GM12864 (cell line): ENCODE measurements at regions not wholly inside any gene's neighbourhood (a gene's known extent, or its start where the extent isn't known, plus 50 kb on each side); places are given as distances from the start of the nearest gene placed in this dataset.

Experiments used
- DNase-seq: peaks from one replicate; pipeline ENCODE4 v3.0.0-alpha.2; 2011; ENCODE audit warnings: low read depth
- H3K4me3 ChIP-seq: 2 replicates; pipeline ENCODE4 v1.5.1; 2011; ENCODE audit warnings: mild to moderate bottlenecking, low read depth, low read length, control low read depth
- TF ChIP-seq, protein P1 (sequence below): IDR thresholded peaks from 2 replicates; pipeline ENCODE4 v1.5.1; 2011; ENCODE audit warnings: low read depth, mild to moderate bottlenecking, moderate library complexity, low read length, control low read depth, inconsistent platforms; ENCODE audit errors: missing control alignments

DNA sequence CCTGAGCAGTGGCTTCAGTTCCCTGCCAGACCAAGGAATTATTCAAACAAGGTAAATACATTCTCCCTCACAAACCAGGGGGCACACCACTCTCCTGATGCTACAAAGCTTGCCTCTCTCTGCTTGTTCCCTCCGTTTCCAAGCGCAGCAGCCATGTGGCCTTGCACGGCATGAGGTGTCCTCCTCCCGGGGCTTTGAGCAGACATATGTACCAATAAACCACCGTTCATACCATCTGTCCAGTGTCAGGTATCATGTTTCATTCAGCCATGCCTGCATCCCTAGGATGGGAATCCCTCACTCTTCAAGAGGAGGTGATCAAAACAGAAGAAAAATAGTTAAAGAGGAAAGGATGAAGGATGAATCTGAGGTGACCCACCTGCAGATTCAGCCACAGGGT lies 282.7 kb downstream of the ENC1 start:
- no peak for DNase-seq

DNA sequence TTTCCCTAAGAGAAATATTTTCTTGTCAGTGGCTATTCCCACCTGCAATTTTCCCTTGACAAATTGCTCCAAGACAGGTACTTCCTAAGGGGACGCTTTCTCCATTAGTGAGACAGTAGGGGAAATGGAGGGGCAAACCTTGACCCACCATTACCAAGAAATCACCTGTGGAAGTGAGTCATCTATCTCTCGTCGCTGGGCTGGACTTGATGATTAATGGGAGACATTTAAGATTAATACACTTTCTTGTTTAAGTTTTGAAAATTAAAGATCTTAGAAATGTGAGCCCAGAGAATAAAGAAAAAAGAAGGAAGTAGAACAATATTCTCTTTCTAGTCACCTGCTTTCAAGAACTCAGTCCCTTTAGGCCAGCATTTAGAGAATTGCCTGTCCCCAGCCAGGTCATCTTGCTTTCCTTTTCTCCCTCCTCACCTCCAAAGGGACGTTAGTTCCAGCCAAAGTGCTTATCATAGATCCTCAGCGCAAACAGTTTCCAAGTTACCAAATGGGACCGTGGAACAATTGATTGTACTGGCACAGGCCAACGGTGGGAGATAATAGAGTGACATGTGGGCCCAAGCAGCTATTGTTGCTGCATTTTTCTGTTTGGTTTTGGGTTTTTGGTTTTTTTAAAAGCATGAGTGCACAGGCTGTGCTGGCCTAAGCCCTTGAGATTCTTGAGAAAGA lies 284.4 kb downstream of the ENC1 start:
- DNase-seq: no peak
- no peak overlapping the region for H3K4me3 ChIP-seq
- TF ChIP-seq, protein P1, sequence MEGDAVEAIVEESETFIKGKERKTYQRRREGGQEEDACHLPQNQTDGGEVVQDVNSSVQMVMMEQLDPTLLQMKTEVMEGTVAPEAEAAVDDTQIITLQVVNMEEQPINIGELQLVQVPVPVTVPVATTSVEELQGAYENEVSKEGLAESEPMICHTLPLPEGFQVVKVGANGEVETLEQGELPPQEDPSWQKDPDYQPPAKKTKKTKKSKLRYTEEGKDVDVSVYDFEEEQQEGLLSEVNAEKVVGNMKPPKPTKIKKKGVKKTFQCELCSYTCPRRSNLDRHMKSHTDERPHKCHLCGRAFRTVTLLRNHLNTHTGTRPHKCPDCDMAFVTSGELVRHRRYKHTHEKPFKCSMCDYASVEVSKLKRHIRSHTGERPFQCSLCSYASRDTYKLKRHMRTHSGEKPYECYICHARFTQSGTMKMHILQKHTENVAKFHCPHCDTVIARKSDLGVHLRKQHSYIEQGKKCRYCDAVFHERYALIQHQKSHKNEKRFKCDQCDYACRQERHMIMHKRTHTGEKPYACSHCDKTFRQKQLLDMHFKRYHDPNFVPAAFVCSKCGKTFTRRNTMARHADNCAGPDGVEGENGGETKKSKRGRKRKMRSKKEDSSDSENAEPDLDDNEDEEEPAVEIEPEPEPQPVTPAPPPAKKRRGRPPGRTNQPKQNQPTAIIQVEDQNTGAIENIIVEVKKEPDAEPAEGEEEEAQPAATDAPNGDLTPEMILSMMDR: no peak

More for the DNA sequence above, 282.7 kb downstream of the ENC1 start:
- no peak overlapping the region for H3K4me3 ChIP-seq
- TF ChIP-seq, protein P1: no peak

DNA sequence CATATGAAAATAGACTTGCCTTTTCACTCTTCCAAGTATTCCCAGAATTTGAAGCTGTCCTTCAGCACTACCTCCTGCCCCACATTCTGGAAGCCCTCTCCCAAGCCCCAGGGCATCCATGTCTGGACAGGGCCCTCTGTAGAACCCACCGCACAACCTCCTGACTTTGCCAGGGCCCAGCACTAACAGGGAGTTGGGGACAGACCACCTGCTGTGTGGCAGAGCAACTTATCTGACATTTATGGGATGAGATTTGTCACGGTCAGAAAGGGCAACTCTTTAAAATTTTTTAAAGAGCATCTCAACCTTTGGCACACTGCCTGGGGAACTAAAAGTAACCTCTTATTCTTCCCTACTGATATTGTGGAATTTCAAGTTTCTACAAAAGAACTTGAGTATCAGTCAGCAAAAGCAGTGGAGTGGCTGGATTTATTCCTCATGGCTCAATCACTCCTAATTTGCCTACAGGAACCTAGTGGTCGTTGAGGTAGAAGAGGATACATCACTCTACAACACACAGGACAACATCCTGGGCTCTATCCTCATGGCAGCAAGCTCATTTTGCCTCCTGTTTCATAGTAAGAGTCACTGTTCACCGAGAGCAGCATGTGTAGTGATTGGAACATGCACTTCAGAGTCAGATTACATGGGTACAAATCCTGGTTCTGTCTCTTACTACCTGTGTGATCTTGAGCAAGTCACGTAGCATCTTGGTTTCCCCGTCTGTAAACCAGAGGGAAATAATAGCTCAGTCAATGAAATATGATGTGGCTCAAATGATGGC lies 285.3 kb downstream of the ENC1 start:
- DNase-seq: no peak

DNA sequence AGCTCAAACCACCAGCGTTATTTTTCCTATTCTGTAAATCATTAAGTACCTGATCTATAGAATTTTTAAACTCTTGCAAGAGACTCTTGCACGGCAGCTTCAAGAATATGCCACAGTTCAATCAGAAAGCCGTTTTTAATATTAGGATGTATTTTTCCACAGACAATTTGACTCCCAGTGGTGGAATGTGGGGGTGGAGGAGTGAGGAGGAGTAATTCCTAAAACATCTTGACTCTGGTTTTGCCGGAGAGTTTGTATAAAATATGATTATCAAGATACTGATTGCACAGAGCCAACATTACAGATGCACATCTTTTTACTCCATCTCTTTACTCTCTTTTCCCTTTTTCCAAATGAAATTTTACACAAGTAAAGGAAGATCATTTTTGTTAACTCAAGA lies 288.3 kb downstream of the ENC1 start:
- H3K4me3 ChIP-seq: no peak overlapping the region
- TF ChIP-seq, protein P1: no peak
- no peak for DNase-seq

More for the DNA sequence above, 285.3 kb downstream of the ENC1 start:
- no peak overlapping the region for H3K4me3 ChIP-seq
- TF ChIP-seq, protein P1: no peak

DNA sequence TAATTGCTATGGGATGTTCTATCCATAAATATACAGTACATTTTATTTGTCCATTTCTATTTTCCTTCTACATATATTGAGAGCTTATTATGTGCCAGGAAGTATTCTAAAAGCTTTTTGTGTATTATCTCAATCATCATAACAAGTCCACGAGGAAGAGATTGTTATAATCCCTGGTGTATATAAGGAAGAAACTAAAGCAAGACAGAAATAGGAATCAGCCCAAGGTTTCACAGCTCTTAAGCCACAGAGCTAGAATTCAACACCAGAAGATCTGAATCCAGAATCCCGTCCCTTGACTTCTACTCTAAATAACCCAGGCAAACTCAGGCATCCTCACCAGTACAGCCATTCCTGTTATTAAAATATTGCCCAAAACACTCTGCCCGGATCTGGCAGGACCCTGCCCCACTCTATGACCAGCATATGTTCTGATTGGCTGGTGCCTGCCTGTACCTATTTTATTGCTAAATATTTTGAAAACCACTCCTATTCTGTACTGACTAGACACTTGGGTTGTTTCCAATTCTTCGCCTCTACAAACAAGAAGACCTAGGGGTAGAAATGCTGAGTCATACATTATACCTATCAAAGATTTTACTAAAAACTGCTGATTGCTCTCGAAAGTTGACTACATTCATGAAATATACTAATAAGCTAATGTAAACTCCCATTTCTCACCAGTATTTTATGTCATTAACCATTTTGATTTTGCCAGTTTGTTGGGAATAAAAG lies 297.4 kb downstream of the ENC1 start:
- no peak overlapping the region for H3K4me3 ChIP-seq
- DNase-seq: no peak
- TF ChIP-seq, protein P1: no peak

DNA sequence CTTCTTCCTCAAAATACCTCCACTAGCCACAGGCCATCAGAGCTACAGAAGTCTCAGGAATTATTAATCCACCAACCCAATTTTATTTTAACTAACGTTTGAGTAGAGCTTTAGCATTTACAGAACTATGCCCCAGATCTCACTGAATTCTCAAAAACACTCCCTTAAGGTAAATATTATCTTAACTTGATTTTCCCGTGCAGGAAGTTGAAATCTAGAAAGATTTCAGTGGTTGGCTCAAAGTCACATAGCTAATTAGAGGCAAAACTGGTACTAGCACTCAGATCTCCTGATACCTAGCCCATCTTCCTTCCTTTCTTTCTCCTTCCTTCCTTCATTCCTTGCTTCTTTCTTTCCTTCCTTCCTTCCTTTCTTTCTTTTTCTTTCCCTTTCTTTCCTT lies 298.3 kb downstream of the ENC1 start:
- no peak overlapping the region for H3K4me3 ChIP-seq
- no peak for DNase-seq
- TF ChIP-seq, protein P1: no peak
